Heart left ventricle (tissue), 13 donors: ENCODE measurements at regions not wholly inside any gene's neighbourhood (a gene's known extent, or its start where the extent isn't known, plus 50 kb on each side); places are given as distances from the start of the nearest gene placed in this dataset.

ENCODE experiments used
- CTCF ChIP-seq, 12 donors: fragments of 200-600 bp; sonication (generic) in 4 of 12; IDR thresholded peaks; one replicate each; pipeline versions ENCODE4 v1.5.0 to v1.8.0; 2018 to 2022; ENCODE audit warnings: antibody characterized with exemption in 12 of 12, mild to moderate bottlenecking in 5 of 12
- POLR2A ChIP-seq, 2 donors: fragments of 450-650 bp; IDR thresholded peaks; one replicate each; pipeline ENCODE4 v1.6.1; 2017; ENCODE audit warnings: antibody characterized with exemption in 2 of 2, mild to moderate bottlenecking in 2 of 2, moderate library complexity in 2 of 2
- donor health status: ischemic (EF 13 %, LVEDD 7.1; RV severe dilation, severe dysfunction).
- donor health status: DM: no; HTN: yes; CAD: no.
- donor health status: DM: no; HTN: no; CAD: no.
- donor health status: ischemic (EF 25% LVEDD 6.9; RV normal size, moderate dysfunction).
- donor health status: ischemic (EF 25% LVEDD 5.7; RV mildly dilated, moderate dysfunction).
- donor health status: ischemic (EF 35%, LVEDD 5.7; RV mildly dilated, moderate dysfunction).
- donor health status: nonischemic (EF 11% LVEDD 7.7; RV severe dilation, severe dysfunction).
- donor health status: DM: yes; HTN: yes; CAD: no.
- donor health status: PGD.
- donor health status: ischemic (EF 29% LVEDD 5.4; RV normal size, mild dysfunction).
- donor health status: nonischemic (EF 23%, LVEDD 6.1; RV moderate dilation, normal function).

DNA sequence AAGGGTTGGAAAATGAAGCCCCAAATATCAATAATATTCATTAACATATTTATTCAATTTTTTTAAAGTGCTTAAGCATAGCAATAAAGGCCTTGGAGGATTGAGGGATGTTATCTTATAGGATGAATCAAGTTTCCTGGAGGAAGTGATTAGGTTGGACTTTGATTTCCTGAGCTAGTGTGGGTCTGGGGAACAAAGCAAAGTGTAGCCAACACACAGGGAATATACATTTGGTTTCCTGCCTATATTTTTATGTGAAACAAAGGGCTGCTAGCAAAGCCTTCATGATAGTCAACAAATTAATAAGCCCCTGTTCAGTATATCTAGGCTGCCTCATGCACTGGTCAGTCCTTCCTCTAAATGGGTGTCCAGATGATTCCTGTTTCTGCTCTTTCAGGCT lies 261.1 kb upstream of the IL12A start:
- TF ChIP-seq POLR2A (IDR thresholded peaks at IDR 0.05) (no peak), CTCF (IDR thresholded peaks at IDR 0.05) (no peak)
